Activated CD4-positive, CD25-positive, alpha-beta regulatory T cell treated with anti-CD3 and anti-CD28 coated beads, Interleukin-2, amount 50 U/mL, for 16 hours (primary cell): ENCODE measurements at regions not wholly inside any gene's neighbourhood (a gene's known extent, or its start where the extent isn't known, plus 50 kb on each side); places are given as distances from the start of the nearest gene placed in this dataset.

Source experiments
- DNase-seq: peaks from one replicate; pipeline ENCODE4 v3.0.0-alpha.2; 2020; ENCODE audit warnings: low read depth, low spot score

- DNase-seq, result no peak
Observed at GRCh38 chr4:19910861-19911525, 340.7 kb upstream of the SLIT2 start.

DNA sequence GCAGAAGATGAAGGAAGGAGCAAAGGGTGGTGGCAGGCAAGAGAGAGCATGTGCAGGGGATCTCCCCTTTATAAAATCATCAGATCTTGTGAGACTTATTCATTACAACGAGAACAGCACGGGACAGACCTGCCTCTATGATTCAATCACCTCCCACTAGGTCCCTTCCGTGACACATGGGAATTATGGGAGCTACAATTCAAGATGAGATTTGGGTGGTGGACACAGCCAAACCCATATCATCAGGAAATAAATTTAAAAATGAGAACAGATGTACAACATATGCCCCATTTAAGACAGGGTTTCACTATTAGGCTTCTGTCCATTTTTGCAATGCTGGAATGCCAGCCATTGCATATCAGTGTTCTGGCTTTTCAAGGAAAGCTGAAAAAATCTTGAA lies 346.7 kb upstream of the SLIT2 start:
- DNase-seq, result no peak

DNA sequence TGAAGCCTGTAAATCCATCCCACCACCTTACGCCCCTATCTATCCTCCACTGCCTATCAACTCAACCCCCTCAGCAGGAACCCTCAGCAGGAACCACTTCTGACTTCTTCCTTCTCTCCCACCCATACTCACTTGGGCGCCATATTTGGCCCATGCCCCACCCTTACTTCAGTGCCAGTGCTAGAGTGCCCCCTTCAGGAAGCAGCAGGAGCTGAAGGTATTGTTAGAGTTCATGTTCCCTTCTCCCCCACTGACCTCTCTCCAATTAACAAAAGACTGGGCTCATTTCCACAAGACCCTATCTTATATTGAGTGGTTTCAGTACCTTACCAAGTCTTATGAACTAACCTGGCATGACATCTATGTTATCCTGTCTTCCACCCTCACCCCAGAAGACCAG lies 363.1 kb upstream of the SLIT2 start:
- DNase-seq, result no peak

DNA sequence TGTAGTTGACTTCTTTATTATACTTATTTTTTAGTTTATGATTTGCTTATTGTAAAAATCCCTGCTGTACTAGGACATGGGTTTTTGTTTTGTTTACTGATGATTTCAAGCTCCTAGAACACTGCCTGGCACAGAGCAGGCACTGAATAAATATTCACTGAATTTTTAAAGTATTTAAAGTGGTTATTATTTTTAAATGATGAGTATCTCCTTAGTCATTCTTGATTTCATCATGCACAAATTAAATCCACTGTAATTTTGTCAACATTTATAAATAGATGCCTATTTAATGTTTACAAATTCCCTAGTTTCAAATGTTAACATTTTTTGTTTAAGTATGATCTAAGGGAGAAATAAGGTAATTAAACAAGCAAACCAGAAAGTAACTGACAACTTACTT lies 367.9 kb upstream of the SLIT2 start:
- DNase-seq, result no peak

GRCh38 chr4:19880206-19880605 lies 371.5 kb upstream of the SLIT2 start:
- no peak for DNase-seq

DNA sequence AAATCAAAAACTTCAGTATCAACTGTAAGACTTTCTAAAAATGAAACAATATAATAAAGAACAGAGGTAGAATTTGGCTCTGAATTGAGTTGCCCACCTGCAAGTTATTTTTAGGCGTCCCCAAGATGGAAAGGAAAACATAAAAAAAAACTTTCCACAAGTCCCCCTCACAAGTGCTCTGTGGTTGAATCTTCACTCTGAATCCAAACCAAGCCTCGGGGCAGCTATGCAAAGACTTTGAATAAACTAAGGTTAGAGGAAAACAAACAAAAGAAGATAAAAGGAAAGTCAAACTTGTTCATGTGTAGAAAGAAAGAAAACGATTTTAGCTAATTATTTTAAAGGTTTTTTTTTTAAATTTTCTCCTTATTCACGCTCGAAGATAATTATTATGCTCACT lies 372.4 kb upstream of the SLIT2 start:
- DNase-seq, result no peak

DNA sequence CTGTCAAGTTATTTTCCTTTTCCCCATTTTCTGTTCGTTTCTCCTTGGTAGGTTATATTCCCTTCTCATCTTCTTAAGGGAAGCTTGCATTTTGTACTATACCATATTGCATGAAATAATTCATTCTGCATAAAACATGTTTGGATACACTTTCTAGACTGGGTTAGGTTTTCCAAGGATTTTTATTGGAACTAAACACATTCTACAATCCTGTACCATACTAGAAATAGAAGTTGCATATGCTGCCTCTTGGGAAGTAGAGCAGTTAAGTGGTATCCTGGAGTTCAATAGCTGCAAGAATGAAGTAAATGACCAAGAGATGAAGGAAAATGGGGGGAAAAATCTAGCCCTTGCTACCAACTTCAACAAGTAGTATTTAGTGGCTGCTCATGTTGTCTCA lies 393.7 kb upstream of the SLIT2 start:
- no peak for DNase-seq

GRCh38 chr4:19857380-19857779 lies 394.3 kb upstream of the SLIT2 start:
- DNase-seq, result no peak

- no peak for DNase-seq
Observed at GRCh38 chr4:19850909-19851308, 400.8 kb upstream of the SLIT2 start.

DNA sequence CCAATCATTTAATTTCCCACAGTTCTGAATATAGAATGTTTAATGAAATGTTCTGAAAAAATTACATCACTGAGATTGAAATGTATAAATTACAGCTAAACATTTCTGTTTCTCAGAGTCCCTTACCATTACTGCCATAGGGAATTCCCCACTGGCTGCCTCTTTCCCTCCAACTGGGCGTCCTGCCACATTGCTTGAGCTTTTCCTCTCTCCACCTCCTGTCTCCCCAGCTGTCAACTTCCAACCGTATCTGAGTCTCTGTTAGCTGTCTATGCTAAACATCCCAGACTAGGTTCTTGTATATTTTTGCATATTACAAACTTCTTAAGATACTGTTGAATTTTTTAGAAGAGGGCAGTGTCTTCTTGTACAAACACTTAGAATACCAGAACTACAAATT lies 407.3 kb upstream of the SLIT2 start:
- no peak for DNase-seq

DNA sequence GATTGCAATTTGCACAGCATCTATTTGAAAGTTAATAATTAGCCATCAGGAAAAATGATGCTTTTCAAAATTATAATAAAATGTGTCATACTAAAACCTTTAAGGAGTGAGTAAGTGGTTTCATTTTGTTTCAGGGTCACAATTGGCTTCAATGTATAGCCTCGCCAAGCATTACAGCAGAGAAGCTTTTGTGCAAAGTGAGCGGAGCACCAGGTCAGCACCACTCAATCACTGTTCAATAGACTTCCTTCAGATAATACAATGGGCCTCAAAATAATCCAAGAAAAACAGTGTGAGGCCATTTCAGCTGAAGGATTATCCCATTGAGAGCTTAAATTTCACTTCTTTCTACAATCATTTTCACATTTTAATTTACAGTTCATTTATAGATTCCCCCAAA lies 409.2 kb upstream of the SLIT2 start:
- DNase-seq, result no peak

DNA sequence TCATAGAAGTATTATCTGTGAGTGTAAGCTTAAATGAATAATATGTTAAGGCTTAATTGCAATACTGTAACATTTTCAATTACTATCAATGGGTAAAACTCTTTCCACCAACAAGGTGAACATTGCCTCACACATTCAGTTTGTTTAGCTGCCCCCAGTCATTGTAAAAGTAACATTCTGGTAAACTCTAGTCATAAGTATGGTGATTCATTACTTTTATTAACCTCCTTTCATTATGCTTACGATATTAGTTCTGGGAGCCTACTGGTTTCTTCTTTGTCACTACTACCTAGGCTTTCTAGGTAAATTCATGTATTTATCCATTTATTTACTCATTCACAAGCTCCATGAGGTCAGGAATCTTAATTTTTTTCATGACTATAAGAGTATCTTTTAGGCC lies 412.8 kb upstream of the SLIT2 start:
- no peak for DNase-seq

GRCh38 chr4:19835429-19835828 lies 416.3 kb upstream of the SLIT2 start:
- DNase-seq, result no peak

- no peak for DNase-seq
Observed at GRCh38 chr4:19832411-19832810, 419.3 kb upstream of the SLIT2 start.

DNA sequence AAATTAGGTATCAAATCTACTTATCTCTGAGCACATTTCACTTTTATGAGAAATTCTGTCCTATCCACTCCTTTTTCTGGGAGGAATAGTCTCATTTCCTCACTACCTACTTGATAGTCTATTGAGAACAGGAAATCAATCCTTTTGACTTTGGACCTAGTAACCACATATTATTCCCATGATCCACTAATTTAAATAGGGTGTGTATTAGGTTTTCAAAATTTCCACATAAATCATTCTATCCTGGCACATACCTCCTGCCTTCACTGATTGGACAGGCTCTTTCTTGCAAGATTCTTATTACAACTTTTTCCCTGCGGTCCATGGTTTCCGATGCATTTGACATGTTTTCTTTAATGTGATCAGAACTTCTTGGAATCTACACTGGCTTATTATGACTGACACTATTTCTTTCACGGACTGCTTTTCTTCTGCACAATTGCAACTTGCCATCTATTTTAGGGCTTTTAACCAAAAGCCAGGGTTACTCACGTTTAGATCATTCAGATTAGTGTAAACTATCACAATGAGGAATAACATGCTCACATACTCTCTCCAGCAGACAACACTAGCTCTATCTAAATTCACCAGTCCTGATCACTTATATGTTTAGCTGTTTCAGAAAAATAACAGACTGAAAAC lies 419.9 kb upstream of the SLIT2 start:
- no peak for DNase-seq

GRCh38 chr4:19829101-19829500 lies 422.6 kb upstream of the SLIT2 start:
- DNase-seq, result no peak

- no peak for DNase-seq
Observed at GRCh38 chr4:19823781-19824180, 427.9 kb upstream of the SLIT2 start.

DNA sequence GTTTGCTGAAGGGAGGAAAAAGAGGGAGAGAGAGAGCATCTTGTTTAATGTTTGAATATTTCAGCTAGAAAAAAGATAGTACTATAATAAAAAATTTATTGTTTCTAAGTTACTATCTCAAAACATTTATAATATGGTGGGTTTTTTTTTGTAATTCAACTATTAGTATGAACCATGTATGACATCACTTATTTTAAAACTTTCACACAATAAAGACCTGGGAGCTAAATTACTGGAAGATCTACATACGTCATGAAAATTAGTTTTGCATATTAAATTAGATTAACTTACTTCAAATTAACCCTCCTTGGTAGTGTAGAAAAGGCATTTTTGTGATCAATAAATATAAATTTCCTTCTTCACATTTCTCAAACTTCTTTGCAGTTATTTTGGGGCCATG lies 432.0 kb upstream of the SLIT2 start:
- no peak for DNase-seq

GRCh38 chr4:19809989-19810388 lies 441.7 kb upstream of the SLIT2 start:
- DNase-seq, result no peak

- DNase-seq, result no peak
Observed at GRCh38 chr4:19807505-19807904, 444.2 kb upstream of the SLIT2 start.

- no peak for DNase-seq
Observed at GRCh38 chr4:19806865-19807264, 444.8 kb upstream of the SLIT2 start.

DNA sequence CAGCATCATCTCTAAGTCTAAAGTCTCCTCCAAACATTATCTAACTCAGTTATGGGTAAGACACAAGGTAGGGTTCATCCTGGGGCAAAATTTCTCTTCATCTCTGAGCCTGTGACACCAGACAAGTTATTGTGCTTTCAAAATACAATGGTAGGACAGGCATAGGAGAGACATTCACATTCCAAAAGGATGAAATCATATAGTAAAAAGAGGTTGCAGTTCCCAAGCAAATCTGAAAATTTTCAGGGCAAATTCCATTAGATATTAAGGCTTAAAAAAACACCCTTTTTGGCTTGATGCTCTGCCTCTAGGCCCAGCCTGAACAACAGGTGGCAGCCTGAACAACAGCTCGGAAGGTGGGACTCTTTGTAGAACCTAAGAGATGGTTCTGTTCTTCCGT lies 448.3 kb upstream of the SLIT2 start:
- DNase-seq, result no peak

- DNase-seq, result no peak
Observed at GRCh38 chr4:19793831-19794230, 457.9 kb upstream of the SLIT2 start.
